GM03348 (cell line): ENCODE measurements at regions not wholly inside any gene's neighbourhood (a gene's known extent, or its start where the extent isn't known, plus 50 kb on each side); places are given as distances from the start of the nearest gene placed in this dataset.
A peak's percentile ranks its signal among the peaks of the same experiment; 100 is the strongest.

Experiments used
- DNase-seq: peaks from one replicate; pipeline ENCODE4 v3.0.0; 2012; ENCODE audit warnings: low spot score

- no peak for DNase-seq
These were observed 331.8 kb downstream of the PRL start for GRCh38 chr6:21965016-21965415.

- no peak for DNase-seq
These were observed 330.8 kb downstream of the PRL start for GRCh38 chr6:21965953-21966539.

- no peak for DNase-seq
These were observed 329.5 kb downstream of the PRL start for GRCh38 chr6:21967056-21967974.

- DNase-seq = no peak
These were observed 328.4 kb downstream of the PRL start for GRCh38 chr6:21968411-21968810.

GRCh38 chr6:21969192-21969591 is 327.6 kb downstream of the PRL start:
- DNase-seq = no peak

GRCh38 chr6:21970569-21971300 is 326.1 kb downstream of the PRL start:
- no peak for DNase-seq

GRCh38 chr6:21971541-21971940 is 325.3 kb downstream of the PRL start:
- DNase-seq = no peak

GRCh38 chr6:21972516-21972915 is 324.3 kb downstream of the PRL start:
- no peak for DNase-seq

GRCh38 chr6:21977346-21977745 is 319.5 kb downstream of the PRL start:
- DNase-seq = no peak

GRCh38 chr6:21981235-21981833 is 315.5 kb downstream of the PRL start:
- no peak for DNase-seq

GRCh38 chr6:21984135-21984534 is 312.7 kb downstream of the PRL start:
- DNase-seq = no peak

- DNase-seq = peak; percentile 39
These were observed 312.3 kb downstream of the PRL start for GRCh38 chr6:21984561-21984960.

GRCh38 chr6:21985904-21986303 is 310.9 kb downstream of the PRL start:
- DNase-seq = no peak

- no peak for DNase-seq
These were observed 310.1 kb downstream of the PRL start for GRCh38 chr6:21986703-21987102.

GRCh38 chr6:21987501-21987957 is 309.3 kb downstream of the PRL start:
- DNase-seq = peak; percentile 77

GRCh38 chr6:21990577-21990976 is 306.3 kb downstream of the PRL start:
- no peak for DNase-seq

GRCh38 chr6:21992178-21992967 is 304.5 kb downstream of the PRL start:
- DNase-seq = peak; percentile 67

GRCh38 chr6:21993841-21994240 is 303.0 kb downstream of the PRL start:
- no peak for DNase-seq

- DNase-seq = no peak
These were observed 302.0 kb downstream of the PRL start for GRCh38 chr6:21994821-21995220.

GRCh38 chr6:21995318-21995717 is 301.5 kb downstream of the PRL start:
- no peak for DNase-seq

GRCh38 chr6:21996425-21997118 is 300.3 kb downstream of the PRL start:
- DNase-seq = no peak
